ELR (cell line): ENCODE measurements at regions not wholly inside any gene's neighbourhood (a gene's known extent, or its start where the extent isn't known, plus 50 kb on each side); places are given as distances from the start of the nearest gene placed in this dataset.

ENCODE experiments used
- DNase-seq: peaks from one replicate; pipeline ENCODE4 v3.0.0-alpha.2; 2015; ENCODE audit warnings: low read depth

DNA sequence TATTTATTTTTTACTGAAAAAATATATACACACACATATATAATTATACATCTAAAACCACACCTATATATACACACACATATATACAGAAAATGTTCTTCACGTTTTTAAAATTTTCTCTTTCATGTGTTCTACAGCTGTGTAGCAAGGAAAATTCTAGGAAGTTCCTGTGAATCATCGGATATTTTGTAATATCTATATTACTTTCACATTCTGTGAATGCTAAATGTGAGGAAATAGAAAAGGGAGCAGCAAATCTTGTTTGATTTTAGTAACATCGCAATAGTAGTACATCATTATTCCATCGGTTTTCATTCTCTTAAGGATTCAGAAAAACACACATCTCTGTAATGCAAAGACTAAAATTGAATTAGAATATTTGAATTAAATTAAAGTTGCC lies 836.8 kb upstream of the NECTIN3 start:
- DNase-seq = peak; percentile 44

DNA sequence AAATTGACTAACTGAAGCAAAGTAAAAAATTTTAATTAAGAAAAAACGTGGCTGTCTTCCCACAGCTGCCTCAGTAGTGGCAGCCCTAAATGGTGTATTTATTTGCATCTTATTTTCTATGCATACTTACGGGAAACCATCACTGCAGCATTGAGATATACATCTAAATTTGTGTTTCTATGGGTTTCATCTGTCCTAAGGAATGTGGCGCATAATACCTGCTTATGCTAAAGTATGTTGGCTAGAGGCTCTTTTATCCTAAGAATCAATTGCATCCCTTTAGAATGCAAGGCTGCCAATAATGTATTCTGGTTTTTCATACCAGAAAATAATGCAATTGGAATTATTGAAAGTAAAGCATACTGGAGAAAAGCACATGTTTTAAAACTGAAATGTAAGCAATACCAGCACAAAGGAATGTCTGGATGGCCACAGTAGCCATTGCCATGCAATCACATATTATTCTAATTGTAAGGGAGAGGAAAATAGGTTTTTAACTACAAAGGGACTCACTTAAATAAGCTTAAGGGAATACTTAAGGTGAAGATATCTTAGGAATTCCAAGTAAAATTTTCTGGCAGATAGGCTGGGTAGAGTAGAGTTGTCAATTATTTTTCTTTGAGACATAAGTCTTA lies 834.5 kb upstream of the NECTIN3 start:
- DNase-seq = no peak

DNA sequence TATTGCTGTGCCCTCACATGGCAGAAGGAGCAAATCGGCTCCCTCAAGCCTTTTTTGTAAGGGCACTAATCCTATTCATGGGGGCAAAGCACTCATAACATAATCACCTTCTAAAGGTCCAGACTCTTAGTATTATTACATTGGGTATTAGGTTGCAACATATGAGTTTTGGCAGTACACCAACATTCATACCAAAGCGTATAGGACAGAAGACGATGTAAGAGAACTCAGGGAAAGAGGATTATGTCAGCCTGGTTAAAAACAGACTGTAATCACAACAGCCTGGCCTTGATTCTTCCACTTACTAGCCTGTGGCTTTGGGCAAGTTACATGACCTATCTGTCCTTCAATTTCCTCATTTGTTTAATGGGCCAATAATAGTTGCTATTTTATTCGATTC lies 828.5 kb upstream of the NECTIN3 start:
- no peak for DNase-seq

DNA sequence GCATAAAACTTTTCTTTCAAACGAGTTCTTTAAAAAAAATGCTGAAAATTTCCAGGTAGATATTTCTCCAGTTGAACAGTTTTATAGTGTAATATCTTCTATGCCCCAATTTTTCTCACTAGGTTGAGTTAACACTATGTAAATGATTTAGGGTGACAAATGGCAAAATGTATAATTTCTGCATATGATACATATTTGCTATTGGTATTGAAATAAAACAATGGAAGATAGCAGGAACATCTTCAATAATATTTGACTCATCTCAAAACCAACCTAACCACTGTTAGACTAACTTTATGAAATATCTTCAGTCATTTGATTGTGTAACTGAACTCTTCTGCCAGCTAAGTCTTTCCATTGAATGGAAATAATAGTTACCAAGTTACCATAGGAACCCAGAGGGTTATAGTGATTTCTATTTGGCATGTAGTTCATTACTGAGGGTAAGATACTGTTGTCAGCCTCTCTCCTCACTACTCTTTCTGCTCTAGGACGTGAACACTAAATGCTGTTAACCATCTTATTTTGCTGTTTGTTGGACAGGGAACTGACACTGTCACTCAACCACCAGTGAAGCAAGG lies 824.7 kb upstream of the NECTIN3 start:
- DNase-seq = no peak

DNA sequence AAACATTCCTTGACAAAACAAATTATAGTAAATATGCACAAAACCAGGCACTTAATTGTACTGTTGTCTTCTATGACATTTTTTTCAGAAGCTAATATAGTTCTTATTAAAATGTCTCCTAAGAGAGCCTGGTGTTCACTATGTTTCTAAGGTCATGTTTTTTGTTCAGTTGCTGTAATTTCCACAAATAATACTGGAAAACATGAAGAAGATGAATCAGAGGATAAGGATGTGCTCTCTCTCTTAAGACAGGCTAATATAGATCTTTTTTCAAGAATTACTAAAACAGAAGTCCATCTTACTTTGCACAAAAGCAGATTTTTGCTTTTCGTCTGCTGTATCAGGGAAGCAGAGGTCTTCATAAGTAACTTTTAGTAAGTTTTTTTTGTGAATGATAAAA lies 823.0 kb upstream of the NECTIN3 start:
- DNase-seq = no peak

DNA sequence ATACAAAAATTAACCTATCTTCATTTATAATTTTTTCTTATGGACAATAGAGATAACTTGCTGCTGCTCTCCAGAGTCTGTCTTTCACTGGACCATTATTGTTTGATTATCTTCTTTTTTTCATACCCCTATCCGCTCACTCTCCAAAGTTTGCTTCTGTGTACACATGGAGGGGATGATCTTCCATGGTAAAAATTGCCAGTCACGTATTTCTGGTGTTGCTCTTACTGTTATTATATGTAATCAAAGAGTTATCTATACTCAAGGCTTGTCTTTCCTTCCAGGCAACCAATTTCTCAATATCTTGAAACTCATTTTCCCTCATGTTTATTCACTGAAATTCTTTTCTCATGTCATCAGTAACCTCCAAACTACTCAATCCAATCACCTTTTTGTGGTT lies 817.8 kb upstream of the NECTIN3 start:
- no peak for DNase-seq

DNA sequence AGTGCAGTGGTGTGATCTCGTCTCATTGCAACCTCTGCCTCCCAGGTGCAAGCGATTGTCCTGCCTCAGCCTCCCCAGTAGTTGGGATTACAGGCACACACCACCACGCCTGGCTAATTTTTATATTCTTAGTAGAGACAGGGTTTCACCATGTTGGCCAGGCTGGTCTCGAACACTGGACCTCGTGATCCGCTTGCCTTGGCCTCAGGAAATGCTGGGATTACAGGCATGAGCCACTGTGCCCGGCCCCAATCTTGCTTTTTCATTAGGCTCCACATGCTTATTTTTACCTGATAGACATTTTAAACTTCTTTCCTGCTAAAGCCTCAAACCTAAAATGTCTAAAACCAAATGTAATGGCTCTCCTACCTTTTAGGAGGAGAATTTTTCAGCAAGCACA lies 817.0 kb upstream of the NECTIN3 start:
- DNase-seq = no peak

DNA sequence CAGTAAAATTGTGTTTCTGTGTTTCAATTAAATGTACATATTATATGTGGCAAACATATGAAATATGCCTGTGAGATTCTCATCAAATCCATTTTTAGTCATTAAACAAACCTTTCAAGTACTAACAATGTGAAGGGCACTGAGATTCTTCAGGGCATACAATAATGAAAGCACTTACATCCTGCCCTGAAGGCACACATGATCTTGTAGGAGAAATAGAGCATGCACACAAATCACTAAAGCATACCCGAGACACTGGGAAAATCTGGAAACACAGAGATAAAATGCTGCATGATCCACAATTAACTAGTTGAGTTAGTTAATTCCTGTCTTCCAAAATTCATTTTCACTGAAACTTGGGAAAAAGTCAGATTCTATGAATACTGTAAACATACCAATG lies 810.5 kb upstream of the NECTIN3 start:
- no peak for DNase-seq

DNA sequence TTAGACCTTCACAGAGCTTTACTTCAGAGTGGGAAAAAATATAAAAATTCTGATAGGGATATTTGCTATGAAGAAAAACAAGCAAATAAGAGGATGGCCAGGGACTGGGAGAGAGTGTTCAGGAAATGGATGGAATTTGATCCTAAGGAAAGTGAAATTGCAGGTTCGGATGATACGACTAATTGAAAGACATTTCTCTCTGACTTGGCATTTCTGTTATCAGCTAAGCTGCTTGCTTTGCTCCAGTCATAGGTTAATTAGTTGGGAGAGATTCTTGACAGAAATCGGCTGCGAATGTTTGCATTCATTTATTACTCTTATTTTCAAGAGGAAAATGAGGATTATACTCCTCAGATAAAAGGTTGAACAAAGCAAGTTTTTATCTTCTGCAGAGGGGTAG lies 808.7 kb upstream of the NECTIN3 start:
- DNase-seq = no peak

DNA sequence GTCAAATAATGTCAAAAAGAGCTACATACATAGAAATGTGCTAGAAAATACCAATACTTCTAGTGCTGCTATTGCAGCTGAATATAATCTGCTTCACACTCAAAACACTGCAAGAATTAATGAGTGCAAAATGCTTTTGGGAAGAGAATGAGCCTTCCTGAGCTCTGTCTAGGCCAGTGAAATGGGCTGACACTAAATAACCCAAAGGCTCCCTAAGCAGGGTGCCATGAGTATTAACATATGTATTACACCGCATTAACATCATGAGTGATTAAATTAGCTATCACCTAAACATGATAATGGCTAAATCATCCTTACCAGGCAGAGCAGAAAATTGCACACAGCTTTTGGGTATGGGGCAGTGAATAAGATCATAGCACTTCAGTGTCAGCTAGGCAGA lies 806.3 kb upstream of the NECTIN3 start:
- no peak for DNase-seq

DNA sequence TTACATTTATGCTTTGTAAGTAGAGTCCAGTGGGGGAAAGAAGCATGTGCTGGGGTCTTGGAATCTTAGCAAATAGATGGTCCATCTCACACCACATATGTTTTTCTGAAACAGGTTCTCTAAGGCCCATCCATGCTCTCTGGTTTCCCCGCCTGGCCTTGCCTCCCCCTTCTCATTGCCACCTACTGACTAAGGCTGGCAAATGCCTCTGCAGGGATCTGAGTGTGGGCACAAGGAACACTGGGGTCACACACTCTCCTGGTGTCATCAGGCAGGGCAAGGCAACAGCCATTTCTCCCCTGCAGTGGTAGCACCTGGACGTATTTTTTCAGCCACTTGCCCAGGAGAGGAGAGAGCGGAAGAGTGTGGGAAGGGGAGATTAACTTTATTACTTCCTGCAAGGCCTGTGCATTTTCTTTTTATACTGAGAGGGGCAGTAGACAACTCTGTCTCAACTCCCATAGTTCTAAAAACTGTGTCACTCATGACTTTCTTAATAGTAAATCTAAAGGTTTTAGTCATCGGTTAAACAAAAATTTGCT lies 804.2 kb upstream of the NECTIN3 start:
- no peak for DNase-seq

DNA sequence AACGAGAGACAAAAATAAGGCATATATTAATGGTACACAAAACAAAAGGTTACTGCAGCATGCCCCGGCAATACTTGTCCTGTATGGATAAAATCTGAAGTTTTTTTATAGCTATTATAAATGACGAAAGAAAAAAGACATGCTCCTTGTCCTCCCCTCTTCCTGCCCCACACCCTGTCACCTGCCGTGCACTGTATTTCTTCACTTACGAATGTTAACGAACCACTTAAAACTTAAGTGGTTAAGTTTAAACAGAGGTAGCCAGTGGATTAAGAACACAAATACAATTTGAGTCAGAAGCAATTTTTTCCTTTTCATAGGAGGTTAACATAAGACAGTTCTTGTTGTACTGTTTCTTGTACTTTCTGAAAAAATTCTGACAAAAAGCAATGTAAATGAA lies 799.1 kb upstream of the NECTIN3 start:
- DNase-seq = no peak

DNA sequence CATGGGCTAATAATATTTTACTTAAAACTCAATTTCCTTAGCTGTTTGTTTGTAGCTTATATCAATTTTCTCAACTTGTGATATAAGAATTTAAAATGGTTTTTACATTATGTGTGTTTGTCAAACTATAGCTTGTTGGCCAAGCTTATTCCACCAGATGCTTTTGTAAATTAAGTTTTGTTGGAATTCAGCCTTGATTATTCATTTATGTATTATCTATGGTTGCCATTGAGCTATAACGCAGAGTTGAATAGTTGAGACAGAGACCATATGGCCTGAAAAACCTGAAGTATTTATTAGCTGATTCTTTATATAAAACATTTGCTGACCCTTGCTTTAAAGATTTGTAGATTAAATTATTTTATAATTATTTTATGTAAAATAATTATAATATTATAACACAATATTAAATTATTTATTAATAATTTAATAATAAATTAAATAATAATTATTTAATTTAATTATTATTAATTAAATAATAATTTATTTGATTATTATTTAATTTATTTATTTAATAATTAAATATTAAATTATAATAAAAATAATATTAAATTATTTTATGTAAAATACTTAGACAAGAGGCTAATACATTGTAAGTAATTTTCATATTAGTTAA lies 779.6 kb upstream of the NECTIN3 start:
- no peak for DNase-seq

DNA sequence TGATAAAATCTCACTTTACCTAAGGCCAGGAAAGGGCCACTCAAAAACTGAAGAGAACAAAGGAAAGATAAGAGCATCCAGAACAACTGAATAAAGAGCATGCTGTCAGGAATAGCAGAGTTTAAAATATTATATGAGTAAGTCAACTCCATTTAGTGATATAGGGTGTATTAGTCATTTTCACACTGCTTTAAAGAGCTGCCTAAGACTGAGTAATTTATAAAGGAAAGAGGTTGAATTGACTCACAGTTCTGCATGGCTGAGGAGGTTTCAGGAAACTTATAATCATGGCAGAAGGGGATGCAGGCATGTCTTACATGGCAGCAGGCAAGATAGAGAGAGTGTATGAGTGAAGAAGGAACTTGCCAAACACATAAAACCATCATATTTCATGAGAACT lies 778.0 kb upstream of the NECTIN3 start:
- DNase-seq = peak; percentile 54

DNA sequence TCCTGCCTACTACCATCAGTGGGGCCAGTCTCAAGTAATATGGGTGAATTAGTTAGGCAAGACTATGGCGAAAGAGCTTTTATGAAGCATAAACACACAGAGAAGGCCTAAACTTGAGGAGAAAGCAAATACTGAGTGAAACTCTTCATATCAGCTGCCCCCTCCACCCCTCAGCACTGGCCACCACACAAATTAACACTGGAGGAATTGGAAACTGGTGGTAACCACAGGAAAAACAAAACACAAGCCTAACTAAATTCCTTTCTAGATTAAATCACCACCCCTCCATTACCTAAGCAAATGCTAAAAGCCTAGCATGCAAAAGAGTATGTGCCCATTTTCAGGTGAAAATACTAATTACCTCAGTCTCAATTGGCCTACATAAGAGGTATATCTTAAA lies 774.7 kb upstream of the NECTIN3 start:
- no peak for DNase-seq

DNA sequence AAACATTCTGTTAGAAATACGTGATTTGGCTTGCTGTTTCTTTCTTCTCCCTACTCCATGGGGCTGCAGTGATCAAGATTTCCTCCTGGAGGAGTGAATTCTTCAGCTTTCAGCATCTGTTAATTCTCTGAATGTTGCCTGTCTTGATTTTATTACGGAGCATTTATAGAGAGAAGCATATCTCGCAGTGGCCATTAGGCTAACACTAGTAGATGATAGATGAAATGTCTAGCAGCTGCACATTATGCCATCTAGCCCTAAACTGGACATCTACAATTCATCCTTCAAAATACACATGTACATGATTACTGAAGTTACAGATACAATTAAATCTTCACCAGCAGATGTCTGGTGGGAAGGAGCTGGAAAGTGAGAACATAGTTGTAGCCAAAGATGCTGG lies 769.8 kb upstream of the NECTIN3 start:
- DNase-seq = no peak

DNA sequence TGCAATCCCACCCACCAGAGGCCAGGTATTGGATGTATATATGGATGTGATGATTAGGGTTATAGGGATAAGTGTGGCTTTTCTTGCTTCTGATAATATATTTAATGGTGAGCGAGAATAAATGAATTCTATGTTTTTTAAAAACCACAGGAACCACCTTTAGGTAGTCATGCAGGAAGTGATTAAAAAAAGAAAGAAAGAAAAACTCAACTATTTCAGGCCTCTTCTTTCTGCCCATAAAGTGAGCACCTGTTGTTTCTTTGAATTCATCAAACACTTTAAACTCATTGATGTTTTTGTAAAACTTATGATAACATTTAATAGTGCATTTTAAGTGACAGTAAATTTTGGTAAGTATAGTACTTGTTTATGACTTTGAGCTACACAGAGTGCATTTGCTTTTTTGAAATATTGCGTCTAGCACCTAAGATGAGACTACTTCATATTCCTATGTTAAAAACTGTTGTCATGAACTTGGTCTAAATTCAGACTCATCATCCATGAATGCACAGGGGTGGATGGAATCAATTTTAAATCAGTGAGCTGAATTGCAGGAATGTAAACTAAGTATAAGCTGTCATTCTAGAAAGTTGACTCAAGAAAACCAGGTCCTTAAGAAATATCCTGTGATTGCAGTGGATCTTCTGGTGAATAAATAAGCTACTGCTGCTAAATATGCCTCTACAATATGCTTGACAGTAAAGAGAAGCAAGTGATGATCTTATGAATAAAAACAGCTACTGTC lies 764.4 kb upstream of the NECTIN3 start:
- DNase-seq = peak; percentile 33

DNA sequence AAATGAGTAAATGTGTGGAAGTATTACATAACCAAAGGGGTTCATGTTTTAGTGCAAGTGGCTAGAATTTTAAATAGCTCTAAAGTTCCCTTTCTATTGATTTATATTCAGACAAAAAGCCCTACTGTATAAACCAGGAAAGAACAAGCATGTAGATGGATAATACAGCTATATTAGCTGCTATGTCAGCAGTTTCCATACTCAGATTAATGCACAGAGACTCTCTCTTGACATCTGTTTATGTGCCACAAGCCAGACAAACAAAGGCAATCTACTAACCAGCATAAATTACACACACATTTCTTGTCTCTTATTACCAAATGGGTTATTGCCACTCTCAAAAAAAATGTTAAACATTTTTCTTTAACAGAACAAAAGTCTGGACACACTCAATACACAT lies 760.1 kb upstream of the NECTIN3 start:
- DNase-seq = no peak

DNA sequence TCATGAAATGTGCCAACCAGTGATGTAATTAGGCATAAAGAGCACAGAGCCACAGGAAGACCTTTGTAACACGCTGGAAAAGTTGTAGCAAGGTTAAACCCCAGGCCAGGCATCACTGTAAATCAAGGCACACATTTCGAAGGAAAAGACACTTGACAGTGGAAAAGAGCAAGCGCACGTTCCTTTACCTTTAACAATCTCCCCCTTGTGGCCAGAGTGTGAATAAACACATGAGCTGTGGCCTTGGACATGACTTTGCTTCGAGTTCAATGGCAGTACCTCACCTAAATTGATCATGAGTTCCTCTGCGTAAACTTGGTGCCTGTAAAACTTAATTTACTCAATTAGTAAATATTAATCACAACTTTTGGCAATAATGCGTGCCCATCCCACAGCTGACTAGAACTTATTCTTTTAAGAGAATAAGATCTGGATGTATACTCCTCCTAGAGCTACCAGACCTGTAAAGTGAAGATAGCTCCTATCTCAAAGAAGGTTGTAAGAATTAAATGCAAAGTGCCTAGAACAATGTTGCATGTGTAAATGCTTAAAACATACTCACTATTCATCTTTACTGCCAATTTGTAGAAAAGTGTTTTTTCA lies 757.0 kb upstream of the NECTIN3 start:
- peak; percentile 79 for DNase-seq

DNA sequence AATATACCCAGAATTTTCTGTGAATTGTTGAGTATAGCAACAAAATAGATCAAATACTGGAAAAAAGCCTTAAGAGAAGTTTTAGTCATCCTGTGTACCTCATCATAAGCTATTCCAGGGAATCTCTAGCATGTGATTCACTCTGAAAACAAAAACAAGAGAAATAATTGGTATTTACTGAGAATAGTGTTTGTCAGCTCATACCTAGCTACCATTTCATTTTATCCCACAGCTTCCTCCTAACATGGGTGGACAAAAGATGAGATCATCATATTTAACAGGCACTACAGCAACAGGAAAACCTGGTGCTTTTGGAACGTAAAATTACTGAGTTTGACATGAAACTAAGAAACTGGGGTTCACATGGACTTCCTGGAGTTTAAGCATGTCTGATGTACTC lies 753.5 kb upstream of the NECTIN3 start:
- DNase-seq = peak; percentile 43

DNA sequence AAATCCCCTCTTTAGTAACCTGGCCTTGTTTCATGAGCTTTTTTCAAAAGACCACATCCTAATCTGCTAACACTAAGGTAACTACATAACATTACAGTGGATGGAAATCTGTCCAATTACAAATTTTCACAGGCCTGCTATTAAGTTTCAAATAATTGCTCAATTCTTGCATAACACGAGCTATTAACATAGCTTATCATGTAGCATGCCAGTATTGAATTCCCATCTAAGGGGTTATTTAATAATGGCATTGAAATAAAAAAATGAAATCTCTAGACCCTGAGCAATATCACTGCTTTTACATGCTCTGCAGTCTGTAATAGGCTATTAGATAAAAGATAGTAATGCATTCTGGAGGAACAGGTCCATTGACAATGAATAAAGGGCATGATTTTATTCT lies 748.3 kb upstream of the NECTIN3 start:
- DNase-seq = no peak

DNA sequence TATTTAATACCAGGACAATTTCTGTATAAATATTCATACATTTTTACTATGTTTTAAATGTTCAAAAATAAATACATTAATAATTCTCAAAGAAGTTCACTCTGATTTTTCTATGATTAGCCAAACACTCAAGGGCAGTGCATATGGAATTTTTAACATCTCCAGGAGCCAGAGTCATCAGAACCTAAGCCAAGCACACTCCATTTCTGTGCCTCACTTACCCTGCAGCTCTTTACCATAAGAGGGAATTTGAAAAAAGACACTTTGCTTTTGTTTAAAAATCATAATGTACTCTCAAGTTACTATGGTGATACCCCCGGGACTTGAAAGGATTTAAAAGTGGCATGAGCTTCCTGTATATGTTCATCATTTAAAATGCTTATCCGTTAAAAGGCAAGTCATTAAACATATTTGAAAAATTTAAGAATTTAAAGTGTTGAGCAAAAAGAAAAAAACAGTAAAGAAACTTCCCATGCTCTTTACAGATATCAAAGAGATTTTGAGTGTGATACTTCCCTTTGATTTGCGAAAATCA lies 747.4 kb upstream of the NECTIN3 start:
- DNase-seq = no peak
